Body of pancreas (tissue), 4 donors: ENCODE measurements at regions not wholly inside any gene's neighbourhood (a gene's known extent, or its start where the extent isn't known, plus 50 kb on each side); places are given as distances from the start of the nearest gene placed in this dataset.

Experiments used
- POLR2A ChIP-seq, 3 donors: fragments of 450-650 bp; IDR thresholded peaks; one replicate each; pipeline ENCODE4 v1.6.1; 2016; ENCODE audit warnings: antibody characterized with exemption in 3 of 3, mild to moderate bottlenecking in 2 of 3
- TF ChIP-seq, protein P1 (sequence below), 7 experiments: fragments of 450-650 bp in 4 of 7; fragments of 200-600 bp in 3 of 7; sonication (generic) in 3 of 7; IDR thresholded peaks; one replicate each; pipeline ENCODE4 v1.5.1; 2016 to 2019; ENCODE audit warnings: antibody characterized with exemption in 7 of 7

DNA sequence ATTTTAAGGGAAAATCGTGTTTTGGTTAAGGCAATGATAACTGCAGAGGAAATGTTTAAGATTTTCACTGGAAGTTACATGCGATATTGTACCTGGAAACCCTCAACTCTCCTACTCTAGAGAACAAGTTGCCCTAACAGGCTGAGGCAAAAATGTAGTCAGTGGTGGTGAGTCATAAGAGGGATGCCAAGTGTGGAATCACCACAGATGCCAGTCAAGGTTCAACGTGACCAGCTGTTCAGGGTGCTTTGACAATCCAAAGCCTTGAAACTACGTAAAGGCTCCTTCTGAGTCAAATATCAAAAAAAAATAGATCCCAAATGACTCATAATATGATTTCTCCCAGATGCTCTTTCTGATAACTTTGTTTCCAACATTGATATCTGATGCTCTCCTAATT lies 77.9 kb upstream of the AFF2 start:
- TF ChIP-seq, protein P1, sequence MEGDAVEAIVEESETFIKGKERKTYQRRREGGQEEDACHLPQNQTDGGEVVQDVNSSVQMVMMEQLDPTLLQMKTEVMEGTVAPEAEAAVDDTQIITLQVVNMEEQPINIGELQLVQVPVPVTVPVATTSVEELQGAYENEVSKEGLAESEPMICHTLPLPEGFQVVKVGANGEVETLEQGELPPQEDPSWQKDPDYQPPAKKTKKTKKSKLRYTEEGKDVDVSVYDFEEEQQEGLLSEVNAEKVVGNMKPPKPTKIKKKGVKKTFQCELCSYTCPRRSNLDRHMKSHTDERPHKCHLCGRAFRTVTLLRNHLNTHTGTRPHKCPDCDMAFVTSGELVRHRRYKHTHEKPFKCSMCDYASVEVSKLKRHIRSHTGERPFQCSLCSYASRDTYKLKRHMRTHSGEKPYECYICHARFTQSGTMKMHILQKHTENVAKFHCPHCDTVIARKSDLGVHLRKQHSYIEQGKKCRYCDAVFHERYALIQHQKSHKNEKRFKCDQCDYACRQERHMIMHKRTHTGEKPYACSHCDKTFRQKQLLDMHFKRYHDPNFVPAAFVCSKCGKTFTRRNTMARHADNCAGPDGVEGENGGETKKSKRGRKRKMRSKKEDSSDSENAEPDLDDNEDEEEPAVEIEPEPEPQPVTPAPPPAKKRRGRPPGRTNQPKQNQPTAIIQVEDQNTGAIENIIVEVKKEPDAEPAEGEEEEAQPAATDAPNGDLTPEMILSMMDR (IDR thresholded peaks at IDR 0.05): no peak
- no peak for TF ChIP-seq POLR2A (IDR thresholded peaks at IDR 0.05)
